ENCODE measurements at regions not wholly inside any gene's neighbourhood (a gene's known extent, or its start where the extent isn't known, plus 50 kb on each side); places are given as distances from the start of the nearest gene placed in this dataset.

DNA sequence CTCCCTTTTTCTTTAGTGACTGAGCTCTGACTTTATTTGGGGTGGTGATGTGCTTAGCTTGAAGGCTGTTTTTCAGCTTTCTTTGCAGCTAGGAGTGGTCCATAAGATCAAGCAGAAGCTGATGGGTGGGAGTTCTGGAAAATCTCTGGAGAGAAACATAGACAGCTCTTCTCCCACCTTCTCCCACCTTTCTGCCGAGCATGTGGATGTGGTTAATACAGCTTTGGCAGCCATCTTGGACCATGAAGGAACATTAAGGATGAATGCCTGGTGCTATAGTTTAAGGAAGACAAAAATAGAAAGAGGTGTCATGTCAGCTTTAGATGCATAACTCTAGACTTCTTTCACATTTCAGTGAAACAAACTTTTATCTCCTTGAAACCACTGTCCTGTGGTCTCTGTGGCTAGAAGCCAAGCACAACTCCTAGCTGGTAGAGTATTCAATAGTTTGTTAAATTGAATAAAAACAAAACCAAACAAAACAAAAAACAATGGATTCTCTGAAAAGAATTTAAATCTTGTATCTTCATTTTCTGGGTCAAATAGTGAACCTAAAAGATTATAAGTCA lies 203.6 kb upstream of the SESN3 start:
- TF ChIP-seq, protein P1, sequence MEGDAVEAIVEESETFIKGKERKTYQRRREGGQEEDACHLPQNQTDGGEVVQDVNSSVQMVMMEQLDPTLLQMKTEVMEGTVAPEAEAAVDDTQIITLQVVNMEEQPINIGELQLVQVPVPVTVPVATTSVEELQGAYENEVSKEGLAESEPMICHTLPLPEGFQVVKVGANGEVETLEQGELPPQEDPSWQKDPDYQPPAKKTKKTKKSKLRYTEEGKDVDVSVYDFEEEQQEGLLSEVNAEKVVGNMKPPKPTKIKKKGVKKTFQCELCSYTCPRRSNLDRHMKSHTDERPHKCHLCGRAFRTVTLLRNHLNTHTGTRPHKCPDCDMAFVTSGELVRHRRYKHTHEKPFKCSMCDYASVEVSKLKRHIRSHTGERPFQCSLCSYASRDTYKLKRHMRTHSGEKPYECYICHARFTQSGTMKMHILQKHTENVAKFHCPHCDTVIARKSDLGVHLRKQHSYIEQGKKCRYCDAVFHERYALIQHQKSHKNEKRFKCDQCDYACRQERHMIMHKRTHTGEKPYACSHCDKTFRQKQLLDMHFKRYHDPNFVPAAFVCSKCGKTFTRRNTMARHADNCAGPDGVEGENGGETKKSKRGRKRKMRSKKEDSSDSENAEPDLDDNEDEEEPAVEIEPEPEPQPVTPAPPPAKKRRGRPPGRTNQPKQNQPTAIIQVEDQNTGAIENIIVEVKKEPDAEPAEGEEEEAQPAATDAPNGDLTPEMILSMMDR (IDR thresholded peaks at IDR 0.05) = no peak
- no peak for TF ChIP-seq EZH2 (IDR thresholded peaks at IDR 0.05; ENCODE audit: borderline replicate concordance, insufficient read depth, low read depth, low read length, poor library complexity, severe bottlenecking)

All from B cell (primary cell).